Thyroid gland (tissue), 4 donors: ENCODE measurements at regions not wholly inside any gene's neighbourhood (a gene's known extent, or its start where the extent isn't known, plus 50 kb on each side); places are given as distances from the start of the nearest gene placed in this dataset.
"Not testable (repeated sequence)": the region's sequence is repeated elsewhere in the genome, so short reads cannot be mapped to it uniquely, and the experiment has no call there.

Experiments used
- DNase-seq, 2 donors: peaks; one replicate each; pipeline ENCODE4 v3.0.0-alpha.2; 2019
- H3K27ac ChIP-seq, 3 donors: fragments of 200-600 bp; sonication (generic); 1 replicate in 2 of 3; 2 replicates in 1 of 3; pipeline ENCODE4 v1.5.1; 2016 to 2019; ENCODE audit warnings: mild to moderate bottlenecking in 1 of 3, moderate library complexity in 1 of 3
- H3K27me3 ChIP-seq: fragments of 200-600 bp; sonication (generic); one replicate; pipeline ENCODE4 v1.5.1; 2019
- H3K36me3 ChIP-seq, 2 donors: fragments of 200-600 bp; sonication (generic); one replicate each; pipeline ENCODE4 v1.5.1; 2016 to 2019
- H3K4me1 ChIP-seq, 2 donors: fragments of 200-600 bp; sonication (generic); one replicate each; pipeline ENCODE4 v1.5.1; 2017 to 2019
- H3K4me3 ChIP-seq, 3 donors: fragments of 200-600 bp; sonication (generic); replicated peaks in 1 of 3; 1 replicate in 2 of 3; 2 replicates in 1 of 3; pipeline ENCODE4 v1.5.1; 2016; ENCODE audit warnings: mild to moderate bottlenecking in 1 of 3
- H3K9me3 ChIP-seq: fragments of 200-600 bp; sonication (generic); one replicate; pipeline ENCODE4 v1.5.1; 2017
- CTCF ChIP-seq, 6 experiments: fragments of 200-600 bp in 3 of 6; fragments of 450-650 bp in 3 of 6; sonication (generic) in 3 of 6; IDR thresholded peaks; one replicate each; pipeline ENCODE4 v1.5.1; 2016 to 2019; ENCODE audit warnings: antibody characterized with exemption in 6 of 6, mild to moderate bottlenecking in 2 of 6, inconsistent platforms in 1 of 6, moderate library complexity in 1 of 6
- POLR2A ChIP-seq, 2 donors: fragments of 450-650 bp; IDR thresholded peaks; one replicate each; pipeline ENCODE4 v1.6.1; 2017; ENCODE audit warnings: antibody characterized with exemption in 2 of 2, mild to moderate bottlenecking in 2 of 2, moderate library complexity in 1 of 2
- WGBS, 2 donors: methylation state at CpG; one replicate each; pipeline ENCODE4 v1.1.5; 2017; 5-methylcytosine and 5-hydroxymethylcytosine counted together
- intact Hi-C: fragments of 100-400 bp; cut with DNase I; formaldehyde crosslinking; loops from one replicate; pipeline ENCODE4 v1.15.1; 2023

- no peak overlapping the region for H3K4me3 ChIP-seq
- H3K27ac ChIP-seq, result no peak overlapping the region
- H3K9me3 ChIP-seq, result no peaks in the 10 kb centered on the region
- DNase-seq, result no peak
- intact Hi-C loops, result no loop called here
- no peak for TF ChIP-seq POLR2A (IDR thresholded peaks at IDR 0.05)
- no peak for TF ChIP-seq CTCF (IDR thresholded peaks at IDR 0.05)
- H3K36me3 ChIP-seq, result no peaks in the 10 kb centered on the region
- WGBS, 2 donors, result 88 to 90% methylated on average over 6 of the region's 6 CpGs
- H3K4me1 ChIP-seq, result no peaks in the 10 kb centered on the region
- no peaks in the 10 kb centered on the region for H3K27me3 ChIP-seq
Measured at GRCh38 chr11:82041764-82042163, 691.9 kb downstream of the FAM181B start.

GRCh38 chr11:82038154-82038553 is 695.5 kb downstream of the FAM181B start:
- no peak overlapping the region for H3K27ac ChIP-seq
- H3K4me1 ChIP-seq, result no peaks in the 10 kb centered on the region
- TF ChIP-seq POLR2A (IDR thresholded peaks at IDR 0.05) (no peak), CTCF (IDR thresholded peaks at IDR 0.05) (no peak)
- WGBS, 2 donors, result 87 to 88% methylated on average over 2 of the region's 2 CpGs
- no peaks in the 10 kb centered on the region for H3K27me3 ChIP-seq
- no peak overlapping the region for H3K4me3 ChIP-seq
- intact Hi-C loops, result no loop called here
- H3K9me3 ChIP-seq, result no peaks in the 10 kb centered on the region
- no peak for DNase-seq
- no peaks in the 10 kb centered on the region for H3K36me3 ChIP-seq

GRCh38 chr11:82034527-82034926 is 699.1 kb downstream of the FAM181B start:
- Histone ChIP-seq H3K27me3 (no peaks in the 10 kb centered on the region), H3K4me1 (no peaks in the 10 kb centered on the region), H3K4me3 (no peak overlapping the region), H3K36me3 (no peaks in the 10 kb centered on the region), H3K9me3 (no peaks in the 10 kb centered on the region), H3K27ac (no peak overlapping the region)
- no peak for DNase-seq
- WGBS, 2 donors, result 61% methylated on average over 1 of the region's 1 CpG
- TF ChIP-seq POLR2A (IDR thresholded peaks at IDR 0.05) (no peak), CTCF (IDR thresholded peaks at IDR 0.05) (no peak)
- intact Hi-C loops, result no loop called here

DNA sequence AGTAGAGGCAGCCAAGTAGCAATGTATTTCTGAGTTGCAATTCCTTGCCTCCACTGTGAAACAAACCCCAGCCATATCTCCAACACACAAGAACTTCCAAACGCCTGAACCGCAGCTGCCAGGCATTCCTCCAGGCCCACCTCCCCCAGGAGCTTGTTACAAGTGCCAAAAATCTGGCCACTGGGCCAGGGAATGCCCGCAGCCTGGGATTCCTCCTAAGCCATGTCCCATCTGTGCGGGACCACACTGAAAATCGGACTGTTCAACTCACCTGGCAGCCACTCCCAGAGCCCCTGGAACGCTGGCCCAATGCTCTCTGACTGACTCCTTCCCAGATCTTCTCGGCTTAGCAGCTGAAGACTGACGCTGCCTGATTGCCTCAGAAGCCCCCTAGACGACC is 706.3 kb downstream of the FAM181B start:
- WGBS, 2 donors, result 91 to 99% methylated on average over 7 to 9 of the region's 9 CpGs

DNA sequence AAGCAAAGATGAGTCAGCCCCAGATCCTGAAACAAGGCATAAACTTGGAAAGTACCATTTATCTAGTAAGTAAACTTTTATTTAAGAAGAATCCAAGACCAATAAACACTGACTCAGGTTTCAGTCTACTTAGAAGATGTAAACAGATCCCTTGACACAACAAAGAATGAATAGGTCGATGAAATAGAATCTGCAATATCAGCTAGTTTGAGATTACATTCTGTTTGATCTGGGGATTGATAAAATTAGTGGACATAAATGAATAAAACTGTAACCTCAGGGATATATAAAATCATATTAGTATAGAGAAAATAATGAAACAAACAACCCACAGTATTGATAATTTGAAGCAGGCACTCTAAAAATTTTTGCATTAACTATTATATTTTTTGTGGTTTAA is 708.9 kb downstream of the FAM181B start:
- 80% methylated on average over 1 of the region's 1 CpG for WGBS, 2 donors
- Histone ChIP-seq H3K4me1 (no peaks in the 10 kb centered on the region), H3K36me3 (no peaks in the 10 kb centered on the region), H3K4me3 (no peak overlapping the region), H3K27me3 (no peaks in the 10 kb centered on the region), H3K9me3 (no peaks in the 10 kb centered on the region), H3K27ac (no peak overlapping the region)
- no peak for DNase-seq
- intact Hi-C loops, result no loop called here
- TF ChIP-seq POLR2A (IDR thresholded peaks at IDR 0.05), result no peak
- no peak for TF ChIP-seq CTCF (IDR thresholded peaks at IDR 0.05)

More for the DNA sequence above, 706.3 kb downstream of the FAM181B start:
- H3K27ac ChIP-seq, H3K9me3 ChIP-seq, intact Hi-C loops, H3K4me3 ChIP-seq, DNase-seq, H3K4me1 ChIP-seq, H3K36me3 ChIP-seq, H3K27me3 ChIP-seq: not testable (repeated sequence)

DNA sequence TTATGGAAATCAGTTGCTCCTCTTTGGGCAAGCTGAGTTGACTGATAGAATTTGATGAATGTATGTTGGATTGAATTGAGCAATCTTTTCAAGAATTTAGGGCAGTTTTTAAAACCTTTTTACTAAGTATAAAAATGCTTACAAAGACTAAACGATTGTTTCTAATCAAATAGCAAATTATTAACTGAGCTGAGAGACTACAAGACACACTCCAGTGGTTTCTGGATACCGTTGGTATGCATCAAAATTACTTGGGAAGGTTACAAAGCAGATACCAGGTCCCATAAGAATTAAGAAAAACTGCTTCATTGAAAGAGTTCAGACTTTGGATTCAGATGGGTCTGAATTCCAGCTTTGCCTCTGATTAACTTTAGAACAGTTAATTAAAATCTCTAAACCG is 721.4 kb downstream of the FAM181B start:
- no peak overlapping the region for H3K27ac ChIP-seq
- no peak for DNase-seq
- intact Hi-C loops, result no loop called here
- 40 to 41% methylated on average over 3 of the region's 3 CpGs for whole genome bisulfite sequencing, 2 donors
- no peaks in the 10 kb centered on the region for H3K27me3 ChIP-seq
- no peak for TF ChIP-seq CTCF (IDR thresholded peaks at IDR 0.05)
- TF ChIP-seq POLR2A (IDR thresholded peaks at IDR 0.05), result no peak
- H3K36me3 ChIP-seq, result no peaks in the 10 kb centered on the region
- no peaks in the 10 kb centered on the region for H3K4me1 ChIP-seq
- H3K4me3 ChIP-seq, result no peak overlapping the region
- no peaks in the 10 kb centered on the region for H3K9me3 ChIP-seq
